Astrocyte of the cerebellum (primary cell): ENCODE measurements at regions not wholly inside any gene's neighbourhood (a gene's known extent, or its start where the extent isn't known, plus 50 kb on each side); places are given as distances from the start of the nearest gene placed in this dataset.

Experiments
- DNase-seq: peaks from one replicate; pipeline ENCODE4 v3.0.0-alpha.2; 2011; ENCODE audit warnings: low read depth
- H3K4me3 ChIP-seq: 2 replicates; pipeline ENCODE4 v1.5.1; 2011; ENCODE audit warnings: mild to moderate bottlenecking, low read depth, low read length, moderate library complexity
- CTCF ChIP-seq: IDR thresholded peaks from 2 replicates; pipeline ENCODE4 v1.5.1; 2012; ENCODE audit warnings: low read length, low read depth, moderate library complexity, mild to moderate bottlenecking; ENCODE audit errors: missing control alignments
- in situ Hi-C: cut with HindIII; loops from 2 replicates; pipeline ENCODE4 v1.10.0; 2017; ENCODE audit warnings: low sequenced_read_pairs

DNA sequence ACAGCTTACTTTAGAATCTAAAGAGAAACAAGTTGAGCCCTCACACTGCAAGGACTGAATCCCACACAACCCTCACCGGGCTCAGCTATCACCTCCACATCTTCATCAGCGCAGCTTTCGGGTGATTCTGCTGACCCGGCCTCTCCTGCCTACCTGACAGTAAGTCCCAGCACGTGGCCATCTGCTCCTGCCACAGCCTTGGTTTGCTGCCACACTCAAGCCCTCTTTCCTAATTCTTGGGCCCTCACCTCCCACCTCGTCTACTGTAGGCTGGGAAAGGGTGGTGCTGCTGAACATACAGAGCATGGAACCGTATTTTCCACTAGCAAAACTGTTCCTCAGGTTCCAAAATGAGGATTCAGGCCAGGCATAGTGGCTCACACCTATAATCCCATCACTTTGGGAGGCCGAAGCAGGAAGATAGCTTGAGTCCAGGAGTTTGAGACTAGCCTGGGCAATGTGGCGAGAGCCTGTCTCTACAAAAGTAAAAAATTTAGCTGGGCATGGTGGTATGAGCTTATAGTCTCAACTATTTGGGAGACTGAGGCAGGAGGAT is 55.3 kb upstream of the HAAO start:
- in situ Hi-C loops = loop anchor here (25.0 kb wide), 1 partner anchor 715 kb away; no protein-coding TSS in a partner anchor
- no peak overlapping the region for H3K4me3 ChIP-seq
- DNase-seq = no peak

GRCh38 chr2:42846932-42847595 is 54.7 kb upstream of the HAAO start:
- no peak overlapping the region for H3K4me3 ChIP-seq
- in situ Hi-C loops = loop anchor here (25.0 kb wide), 1 partner anchor 715 kb away; no protein-coding TSS in a partner anchor
- TF ChIP-seq CTCF = no peak
- DNase-seq = no peak

More for the DNA sequence above, 55.3 kb upstream of the HAAO start:
- no peak for TF ChIP-seq CTCF

- no peak for TF ChIP-seq CTCF
- DNase-seq = no peak
- in situ Hi-C loops = loop anchor here (25.0 kb wide), 1 partner anchor 716 kb away; no protein-coding TSS in a partner anchor
- no peak overlapping the region for H3K4me3 ChIP-seq
Observed at GRCh38 chr2:42846026-42846425, 53.6 kb upstream of the HAAO start.

GRCh38 chr2:42844901-42845821 is 52.8 kb upstream of the HAAO start:
- no peak overlapping the region for H3K4me3 ChIP-seq
- in situ Hi-C loops = loop anchor here (25.0 kb wide), 1 partner anchor 717 kb away; no protein-coding TSS in a partner anchor
- DNase-seq = no peak
- no peak for TF ChIP-seq CTCF

GRCh38 chr2:42844366-42844765 is 52.0 kb upstream of the HAAO start:
- H3K4me3 ChIP-seq = no peak overlapping the region
- TF ChIP-seq CTCF = no peak
- in situ Hi-C loops = loop anchor here (25.0 kb wide), 1 partner anchor 718 kb away; no protein-coding TSS in a partner anchor
- DNase-seq = no peak

DNA sequence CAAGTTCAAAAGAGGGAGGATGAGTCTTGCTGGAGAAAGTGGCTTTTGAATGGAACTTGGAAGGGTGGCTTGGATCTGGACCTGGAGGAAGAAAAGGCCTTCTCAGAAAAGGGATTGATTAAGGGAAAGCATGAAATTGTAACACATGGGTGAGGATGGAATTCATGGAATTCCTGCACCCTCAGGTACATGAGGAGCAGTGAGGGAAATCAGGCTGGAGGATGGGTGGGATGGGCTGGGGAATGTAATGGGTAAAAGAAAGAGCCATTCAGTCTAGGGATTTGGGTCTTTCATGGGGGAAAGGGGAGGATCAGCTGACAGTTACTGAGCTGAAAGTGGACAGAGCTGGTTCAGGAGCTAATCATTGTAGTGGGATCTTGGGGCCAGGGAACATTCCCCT is 51.2 kb upstream of the HAAO start:
- no peak for DNase-seq
- no peak for TF ChIP-seq CTCF
- H3K4me3 ChIP-seq = no peak overlapping the region
- in situ Hi-C loops = loop anchor here (25.0 kb wide), 1 partner anchor 719 kb away; no protein-coding TSS in a partner anchor
